Chondrocyte (in vitro differentiated cells): ENCODE measurements at regions not wholly inside any gene's neighbourhood (a gene's known extent, or its start where the extent isn't known, plus 50 kb on each side); places are given as distances from the start of the nearest gene placed in this dataset.

Experiments used
- DNase-seq: peaks from one replicate; pipeline ENCODE4 v3.0.0; 2021; ENCODE audit warnings: mixed read lengths, low spot score
- H3K27ac Mint-ChIP-seq: one replicate; pipeline ENCODE4 v1.8.0; 2021; ENCODE audit warnings: mild to moderate bottlenecking, moderate library complexity, mixed read lengths; ENCODE audit not compliant: unreplicated experiment
- H3K27me3 Mint-ChIP-seq: 2 replicates; pipeline ENCODE4 v1.8.0; 2021; ENCODE audit warnings: low read depth, mixed read lengths
- H3K36me3 Mint-ChIP-seq: 2 replicates; pipeline ENCODE4 v1.8.0; 2021; ENCODE audit warnings: low read depth, mixed read lengths
- H3K4me1 Mint-ChIP-seq: 2 replicates; pipeline ENCODE4 v1.8.0; 2021; ENCODE audit warnings: low read depth, mild to moderate bottlenecking, mixed read lengths
- H3K4me3 Mint-ChIP-seq: one replicate; pipeline ENCODE4 v1.8.0; 2021; ENCODE audit warnings: mild to moderate bottlenecking, moderate library complexity, mixed read lengths; ENCODE audit not compliant: unreplicated experiment
- H3K9me3 Mint-ChIP-seq: 2 replicates; pipeline ENCODE4 v1.8.0; 2021; ENCODE audit warnings: low read depth, mixed read lengths
- TF ChIP-seq, protein P1 (sequence below): fragments of 200-600 bp; sonication (generic); IDR thresholded peaks from 2 replicates; pipeline ENCODE4 v1.5.0; 2021; ENCODE audit warnings: antibody characterized with exemption, mild to moderate bottlenecking, moderate library complexity

- DNase-seq, result no peak
- peaks cover 3% of the 10 kb centered on the region for H3K9me3 Mint-ChIP-seq
- H3K4me3 Mint-ChIP-seq, result no peak overlapping the region
- H3K36me3 Mint-ChIP-seq, result no peaks in the 10 kb centered on the region
- TF ChIP-seq, protein P1, sequence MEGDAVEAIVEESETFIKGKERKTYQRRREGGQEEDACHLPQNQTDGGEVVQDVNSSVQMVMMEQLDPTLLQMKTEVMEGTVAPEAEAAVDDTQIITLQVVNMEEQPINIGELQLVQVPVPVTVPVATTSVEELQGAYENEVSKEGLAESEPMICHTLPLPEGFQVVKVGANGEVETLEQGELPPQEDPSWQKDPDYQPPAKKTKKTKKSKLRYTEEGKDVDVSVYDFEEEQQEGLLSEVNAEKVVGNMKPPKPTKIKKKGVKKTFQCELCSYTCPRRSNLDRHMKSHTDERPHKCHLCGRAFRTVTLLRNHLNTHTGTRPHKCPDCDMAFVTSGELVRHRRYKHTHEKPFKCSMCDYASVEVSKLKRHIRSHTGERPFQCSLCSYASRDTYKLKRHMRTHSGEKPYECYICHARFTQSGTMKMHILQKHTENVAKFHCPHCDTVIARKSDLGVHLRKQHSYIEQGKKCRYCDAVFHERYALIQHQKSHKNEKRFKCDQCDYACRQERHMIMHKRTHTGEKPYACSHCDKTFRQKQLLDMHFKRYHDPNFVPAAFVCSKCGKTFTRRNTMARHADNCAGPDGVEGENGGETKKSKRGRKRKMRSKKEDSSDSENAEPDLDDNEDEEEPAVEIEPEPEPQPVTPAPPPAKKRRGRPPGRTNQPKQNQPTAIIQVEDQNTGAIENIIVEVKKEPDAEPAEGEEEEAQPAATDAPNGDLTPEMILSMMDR, result no peak
- H3K27me3 Mint-ChIP-seq, result no peaks in the 10 kb centered on the region
- H3K27ac Mint-ChIP-seq, result no peak overlapping the region
- H3K4me1 Mint-ChIP-seq, result peaks cover 16% of the 10 kb centered on the region
Measured at GRCh38 chr2:37812941-37813730, 112.0 kb upstream of the RMDN2 start.

DNA sequence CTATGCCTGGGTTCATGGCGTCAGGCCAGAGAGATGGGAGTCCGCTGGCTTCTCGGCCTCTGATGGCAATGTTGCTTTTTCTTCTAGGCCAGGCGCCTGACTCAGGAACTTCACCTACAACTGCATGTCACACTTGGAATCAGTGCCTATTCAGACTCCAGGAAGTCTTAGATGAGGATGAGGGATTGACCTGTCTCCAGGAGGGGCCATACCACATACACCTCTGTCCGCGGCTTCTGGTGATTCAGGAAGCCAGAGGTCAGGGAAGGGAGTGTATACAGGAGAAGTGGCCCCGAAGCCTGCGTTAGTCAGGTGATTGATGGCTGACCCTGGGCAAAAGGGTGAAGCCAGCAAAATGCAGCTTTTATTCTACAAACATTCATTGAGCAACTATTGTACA lies 109.1 kb upstream of the RMDN2 start:
- no peaks in the 10 kb centered on the region for H3K4me1 Mint-ChIP-seq

DNA sequence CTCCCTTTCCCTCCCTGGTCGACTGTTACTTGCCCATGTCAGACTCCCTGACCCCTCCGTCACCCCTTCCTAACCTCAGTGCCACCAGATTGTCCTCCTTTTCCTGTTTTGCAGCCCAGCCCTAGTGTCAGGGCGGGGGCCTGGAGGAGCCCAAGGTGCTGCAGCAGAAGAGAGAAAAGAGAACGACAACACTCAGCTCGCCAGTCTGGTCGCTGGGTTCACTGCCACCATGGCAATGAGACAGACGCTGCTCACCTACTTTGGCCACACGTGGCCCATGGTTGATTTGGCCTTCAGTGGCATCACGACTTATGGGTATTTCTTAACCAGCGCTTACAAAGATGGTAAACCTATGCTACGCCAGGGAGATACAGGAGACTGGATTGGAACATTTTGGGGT lies 108.4 kb upstream of the RMDN2 start:
- no peak for DNase-seq
- TF ChIP-seq, protein P1, result no peak
- H3K36me3 Mint-ChIP-seq, result no peaks in the 10 kb centered on the region

More for the DNA sequence above, 109.1 kb upstream of the RMDN2 start:
- no peak overlapping the region for H3K4me3 Mint-ChIP-seq
- TF ChIP-seq, protein P1, result no peak
- no peaks in the 10 kb centered on the region for H3K27me3 Mint-ChIP-seq
- H3K27ac Mint-ChIP-seq, result no peak overlapping the region
- no peaks in the 10 kb centered on the region for H3K36me3 Mint-ChIP-seq
- DNase-seq, result no peak
- peaks cover 6% of the 10 kb centered on the region for H3K9me3 Mint-ChIP-seq

GRCh38 chr2:37819186-37819585 lies 105.9 kb upstream of the RMDN2 start:
- H3K4me1 Mint-ChIP-seq, result peaks cover 8% of the 10 kb centered on the region
- H3K27me3 Mint-ChIP-seq, result no peaks in the 10 kb centered on the region
- peaks cover 11% of the 10 kb centered on the region for H3K9me3 Mint-ChIP-seq
- H3K4me3 Mint-ChIP-seq, result no peak overlapping the region
- no peaks in the 10 kb centered on the region for H3K36me3 Mint-ChIP-seq
- H3K27ac Mint-ChIP-seq, result no peak overlapping the region
- DNase-seq, result no peak
- TF ChIP-seq, protein P1, result no peak

More for the DNA sequence above, 108.4 kb upstream of the RMDN2 start:
- Mint-ChIP-seq H3K4me1 (no peaks in the 10 kb centered on the region), H3K27ac (no peak overlapping the region), H3K4me3 (no peak overlapping the region), H3K27me3 (no peaks in the 10 kb centered on the region), H3K9me3 (peaks cover 11% of the 10 kb centered on the region)

GRCh38 chr2:37820471-37820986 lies 104.6 kb upstream of the RMDN2 start:
- no peak overlapping the region for H3K27ac Mint-ChIP-seq
- H3K4me3 Mint-ChIP-seq, result no peak overlapping the region
- H3K4me1 Mint-ChIP-seq, result peaks cover 8% of the 10 kb centered on the region
- TF ChIP-seq, protein P1, result no peak
- no peaks in the 10 kb centered on the region for H3K27me3 Mint-ChIP-seq
- H3K36me3 Mint-ChIP-seq, result no peaks in the 10 kb centered on the region
- no peak for DNase-seq
- peaks cover 11% of the 10 kb centered on the region for H3K9me3 Mint-ChIP-seq
